IPS-15b (cell line): ENCODE measurements at regions not wholly inside any gene's neighbourhood (a gene's known extent, or its start where the extent isn't known, plus 50 kb on each side); places are given as distances from the start of the nearest gene placed in this dataset.

Experiments
- H3K27me3 ChIP-seq: one replicate; pipeline ENCODE4 v1.6.1; 2013; ENCODE audit warnings: low read length; ENCODE audit not compliant: control insufficient read depth, insufficient read depth
- H3K36me3 ChIP-seq: one replicate; pipeline ENCODE4 v1.6.1; 2013; ENCODE audit warnings: low read length; ENCODE audit not compliant: control insufficient read depth, insufficient read depth
- H3K4me1 ChIP-seq: one replicate; pipeline ENCODE4 v1.6.1; 2013; ENCODE audit warnings: mild to moderate bottlenecking, low read length; ENCODE audit not compliant: control insufficient read depth, insufficient read depth
- H3K4me3 ChIP-seq: one replicate; pipeline ENCODE4 v1.5.1; 2013; ENCODE audit warnings: low read depth, low read length
- H3K9ac ChIP-seq: one replicate; pipeline ENCODE4 v1.6.1; 2013; ENCODE audit warnings: low read depth, mild to moderate bottlenecking, low read length
- H3K9me3 ChIP-seq: one replicate; pipeline ENCODE4 v1.6.1; 2013; ENCODE audit warnings: mild to moderate bottlenecking, low read length; ENCODE audit not compliant: control insufficient read depth, insufficient read depth

- Histone ChIP-seq H3K36me3 (no peaks in the 10 kb centered on the region), H3K9ac (no peak overlapping the region), H3K27me3 (no peaks in the 10 kb centered on the region), H3K4me3 (no peak overlapping the region), H3K4me1 (peaks cover 11% of the 10 kb centered on the region), H3K9me3 (no peaks in the 10 kb centered on the region)
Measured at GRCh38 chr2:64727013-64727767, 73.5 kb upstream of the SERTAD2 start.

- H3K4me3 ChIP-seq, result no peak overlapping the region
- no peaks in the 10 kb centered on the region for H3K27me3 ChIP-seq
- no peaks in the 10 kb centered on the region for H3K9me3 ChIP-seq
- H3K36me3 ChIP-seq, result no peaks in the 10 kb centered on the region
- peaks cover 11% of the 10 kb centered on the region for H3K4me1 ChIP-seq
- H3K9ac ChIP-seq, result no peak overlapping the region
Measured at GRCh38 chr2:64727843-64728463, 74.2 kb upstream of the SERTAD2 start.

GRCh38 chr2:64730551-64731262, 77.0 kb upstream of the SERTAD2 start:
- H3K36me3 ChIP-seq, result no peaks in the 10 kb centered on the region
- no peak overlapping the region for H3K4me3 ChIP-seq
- H3K9me3 ChIP-seq, result no peaks in the 10 kb centered on the region
- H3K4me1 ChIP-seq, result peaks cover 11% of the 10 kb centered on the region
- H3K27me3 ChIP-seq, result no peaks in the 10 kb centered on the region
- H3K9ac ChIP-seq, result no peak overlapping the region

GRCh38 chr2:64731263-64731643, 77.5 kb upstream of the SERTAD2 start:
- H3K9ac ChIP-seq, result no peak overlapping the region
- H3K36me3 ChIP-seq, result no peaks in the 10 kb centered on the region
- no peaks in the 10 kb centered on the region for H3K9me3 ChIP-seq
- no peaks in the 10 kb centered on the region for H3K27me3 ChIP-seq
- no peak overlapping the region for H3K4me3 ChIP-seq
- peaks cover 7% of the 10 kb centered on the region for H3K4me1 ChIP-seq

GRCh38 chr2:64731746-64732145, 78.0 kb upstream of the SERTAD2 start:
- Histone ChIP-seq H3K9ac (no peak overlapping the region), H3K27me3 (no peaks in the 10 kb centered on the region), H3K4me3 (no peak overlapping the region), H3K36me3 (no peaks in the 10 kb centered on the region), H3K9me3 (no peaks in the 10 kb centered on the region), H3K4me1 (peaks cover 6% of the 10 kb centered on the region)

- no peak overlapping the region for H3K4me3 ChIP-seq
- H3K9ac ChIP-seq, result no peak overlapping the region
- no peaks in the 10 kb centered on the region for H3K9me3 ChIP-seq
- H3K27me3 ChIP-seq, result no peaks in the 10 kb centered on the region
- H3K4me1 ChIP-seq, result peaks cover 6% of the 10 kb centered on the region
- no peaks in the 10 kb centered on the region for H3K36me3 ChIP-seq
Measured at GRCh38 chr2:64732146-64732545, 78.4 kb upstream of the SERTAD2 start.

GRCh38 chr2:64735504-64735903, 81.8 kb upstream of the SERTAD2 start:
- Histone ChIP-seq H3K9me3 (no peaks in the 10 kb centered on the region), H3K4me1 (peaks cover 3% of the 10 kb centered on the region), H3K27me3 (no peaks in the 10 kb centered on the region), H3K4me3 (no peak overlapping the region), H3K9ac (no peak overlapping the region), H3K36me3 (no peaks in the 10 kb centered on the region)

GRCh38 chr2:64737547-64737946, 83.8 kb upstream of the SERTAD2 start:
- Histone ChIP-seq H3K9ac (no peak overlapping the region), H3K27me3 (no peaks in the 10 kb centered on the region), H3K4me1 (no peaks in the 10 kb centered on the region), H3K9me3 (no peaks in the 10 kb centered on the region), H3K4me3 (no peak overlapping the region), H3K36me3 (no peaks in the 10 kb centered on the region)

GRCh38 chr2:64738026-64738425, 84.3 kb upstream of the SERTAD2 start:
- H3K9me3 ChIP-seq, result no peaks in the 10 kb centered on the region
- no peaks in the 10 kb centered on the region for H3K36me3 ChIP-seq
- no peaks in the 10 kb centered on the region for H3K4me1 ChIP-seq
- no peaks in the 10 kb centered on the region for H3K27me3 ChIP-seq
- H3K9ac ChIP-seq, result no peak overlapping the region
- H3K4me3 ChIP-seq, result no peak overlapping the region

GRCh38 chr2:64742678-64743077, 89.0 kb upstream of the SERTAD2 start:
- no peaks in the 10 kb centered on the region for H3K36me3 ChIP-seq
- H3K4me1 ChIP-seq, result no peaks in the 10 kb centered on the region
- no peaks in the 10 kb centered on the region for H3K9me3 ChIP-seq
- no peak overlapping the region for H3K4me3 ChIP-seq
- no peak overlapping the region for H3K9ac ChIP-seq
- H3K27me3 ChIP-seq, result no peaks in the 10 kb centered on the region

- Histone ChIP-seq H3K36me3 (no peaks in the 10 kb centered on the region), H3K9ac (no peak overlapping the region), H3K4me1 (no peaks in the 10 kb centered on the region)
Measured at GRCh38 chr2:64743739-64744330, 90.1 kb upstream of the SERTAD2 start.

More at GRCh38 chr2:64743739-64744330, 90.1 kb upstream of the SERTAD2 start:
- Histone ChIP-seq H3K9me3 (no peaks in the 10 kb centered on the region), H3K27me3 (peaks cover 7% of the 10 kb centered on the region), H3K4me3 (no peak overlapping the region)
